Left ventricle myocardium inferior (tissue), 1 donor: ENCODE measurements at regions not wholly inside any gene's neighbourhood (a gene's known extent, or its start where the extent isn't known, plus 50 kb on each side); places are given as distances from the start of the nearest gene placed in this dataset.

Experiments
- DNase-seq: peaks from one replicate; pipeline ENCODE4 v3.0.0-alpha.2; 2020
- H3K27ac ChIP-seq: fragments of 200-600 bp; replicated peaks from 2 replicates; pipeline ENCODE4 v1.8.0; 2021
- H3K27me3 ChIP-seq: fragments of 200-600 bp; 2 replicates; pipeline ENCODE4 v1.8.0; 2021; ENCODE audit warnings: low read depth
- H3K36me3 ChIP-seq: fragments of 200-600 bp; 2 replicates; pipeline ENCODE4 v1.8.0; 2021
- H3K4me1 ChIP-seq: fragments of 200-600 bp; 2 replicates; pipeline ENCODE4 v1.8.0; 2021
- H3K4me3 ChIP-seq: fragments of 200-600 bp; 2 replicates; pipeline ENCODE4 v1.8.0; 2021; ENCODE audit warnings: mild to moderate bottlenecking, moderate library complexity
- H3K9me3 ChIP-seq: fragments of 200-600 bp; replicated peaks from 2 replicates; pipeline ENCODE4 v1.8.0; 2021
- CTCF ChIP-seq: fragments of 200-600 bp; IDR thresholded peaks from 2 replicates; pipeline ENCODE4 v1.8.0; 2021; ENCODE audit warnings: antibody characterized with exemption, mild to moderate bottlenecking, borderline replicate concordance
- intact Hi-C: fragments of 100-400 bp; cut with micrococcal nuclease; formaldehyde crosslinking; loops from one replicate; pipeline ENCODE4 v1.11.0; 2022
- donor health status: DM: no; HTN: yes; CAD: no; lungs with severe emphysema.

GRCh38 chr5:164893071-164893470, 1387.7 kb downstream of the MAT2B start:
- Histone ChIP-seq H3K9me3 (peaks cover 38% of the 10 kb centered on the region), H3K4me1 (no peaks in the 10 kb centered on the region), H3K27me3 (no peaks in the 10 kb centered on the region), H3K4me3 (no peak overlapping the region), H3K36me3 (no peaks in the 10 kb centered on the region), H3K27ac (no peak overlapping the region)
- no peak for TF ChIP-seq CTCF
- DNase-seq, result no peak
- intact Hi-C loops, result no loop called here

- Histone ChIP-seq H3K4me1 (no peaks in the 10 kb centered on the region), H3K36me3 (no peaks in the 10 kb centered on the region), H3K4me3 (no peak overlapping the region), H3K27ac (no peak overlapping the region), H3K9me3 (peaks cover 20% of the 10 kb centered on the region), H3K27me3 (no peaks in the 10 kb centered on the region)
- TF ChIP-seq CTCF, result no peak
- no peak for DNase-seq
- intact Hi-C loops, result no loop called here
Observed at GRCh38 chr5:164898705-164899104, 1393.3 kb downstream of the MAT2B start.

GRCh38 chr5:164909673-164910072, 1404.3 kb downstream of the MAT2B start:
- no peak overlapping the region for H3K27ac ChIP-seq
- H3K9me3 ChIP-seq, result peaks cover 13% of the 10 kb centered on the region
- intact Hi-C loops, result no loop called here
- no peak overlapping the region for H3K4me3 ChIP-seq
- no peaks in the 10 kb centered on the region for H3K4me1 ChIP-seq
- no peak for TF ChIP-seq CTCF
- DNase-seq, result no peak
- no peaks in the 10 kb centered on the region for H3K36me3 ChIP-seq
- no peaks in the 10 kb centered on the region for H3K27me3 ChIP-seq

GRCh38 chr5:164921722-164922121, 1416.3 kb downstream of the MAT2B start:
- Histone ChIP-seq H3K4me3 (no peak overlapping the region), H3K36me3 (no peaks in the 10 kb centered on the region), H3K9me3 (peaks cover 87% of the 10 kb centered on the region), H3K27ac (no peak overlapping the region), H3K4me1 (no peaks in the 10 kb centered on the region), H3K27me3 (no peaks in the 10 kb centered on the region)
- TF ChIP-seq CTCF, result no peak
- DNase-seq, result no peak
- intact Hi-C loops, result no loop called here

GRCh38 chr5:164934039-164934438, 1428.6 kb downstream of the MAT2B start:
- no peak overlapping the region for H3K27ac ChIP-seq
- intact Hi-C loops, result no loop called here

More at GRCh38 chr5:164934039-164934438, 1428.6 kb downstream of the MAT2B start:
- DNase-seq, result no peak
- H3K9me3 ChIP-seq, result peaks cover 49% of the 10 kb centered on the region
- no peaks in the 10 kb centered on the region for H3K4me1 ChIP-seq
- H3K36me3 ChIP-seq, result no peaks in the 10 kb centered on the region
- no peaks in the 10 kb centered on the region for H3K27me3 ChIP-seq
- H3K4me3 ChIP-seq, result no peak overlapping the region
- no peak for TF ChIP-seq CTCF
